Keratinocyte (primary cell): ENCODE measurements at regions not wholly inside any gene's neighbourhood (a gene's known extent, or its start where the extent isn't known, plus 50 kb on each side); places are given as distances from the start of the nearest gene placed in this dataset.

ENCODE experiments used
- DNase-seq: peaks from one replicate; pipeline ENCODE4 v3.0.0-alpha.2; 2011; ENCODE audit warnings: low read depth, missing footprints, low spot score
- FAIRE-seq: peaks from 2 replicates; lab custom pipeline; 2011; peaks lifted over from hg19 to GRCh38; lab: Jason Lieb, UNC
- H2AFZ ChIP-seq: 2 replicates; pipeline ENCODE4 v1.6.0; 2012; ENCODE audit warnings: low read length, control low read depth, inconsistent platforms; ENCODE audit not compliant: control insufficient read depth
- H3K27ac ChIP-seq: 2 replicates; pipeline ENCODE4 v1.5.1; 2011; ENCODE audit warnings: low read length; ENCODE audit not compliant: control insufficient read depth, insufficient read depth
- H3K27me3 ChIP-seq: 3 replicates; pipeline ENCODE4 v1.6.0; 2011; ENCODE audit warnings: low read length; ENCODE audit not compliant: control insufficient read depth, insufficient read depth; ENCODE audit errors: extremely low read depth
- H3K36me3 ChIP-seq, 2 experiments: 2 replicates in 1 of 2; 3 replicates in 1 of 2; pipeline ENCODE4 v1.5.1; 2011; ENCODE audit warnings: low read length in 2 of 2, mild to moderate bottlenecking in 1 of 2; ENCODE audit not compliant: control insufficient read depth in 2 of 2, insufficient read depth in 2 of 2; ENCODE audit errors: extremely low read depth in 1 of 2
- H3K4me1 ChIP-seq: 3 replicates; pipeline ENCODE4 v1.5.1; 2011; ENCODE audit warnings: low read length; ENCODE audit not compliant: control insufficient read depth, insufficient read depth; ENCODE audit errors: extremely low read depth
- H3K4me2 ChIP-seq: 3 replicates; pipeline ENCODE4 v1.6.0; 2011; ENCODE audit warnings: low read depth, low read length; ENCODE audit not compliant: control insufficient read depth, insufficient read depth; ENCODE audit errors: extremely low read depth
- H3K4me3 ChIP-seq, 3 experiments: fragments of 200-600 bp in 1 of 3; sonication (generic) in 1 of 3; 2 replicates in 2 of 3; 3 replicates in 1 of 3; pipeline ENCODE4 v1.5.1; 2011 to 2016; ENCODE audit warnings: low read length in 3 of 3, mild to moderate bottlenecking in 3 of 3, control low read depth in 2 of 3, inconsistent platforms in 1 of 3, low read depth in 1 of 3, mixed read lengths in 1 of 3, mixed run types in 1 of 3, moderate library complexity in 1 of 3; ENCODE audit not compliant: control insufficient read depth in 2 of 3, insufficient read depth in 2 of 3; ENCODE audit errors: extremely low read depth in 1 of 3
- H3K79me2 ChIP-seq: 2 replicates; pipeline ENCODE4 v1.6.0; 2012; ENCODE audit warnings: low read length; ENCODE audit not compliant: control insufficient read depth, insufficient read depth
- H3K9ac ChIP-seq: 3 replicates; pipeline ENCODE4 v1.6.0; 2011; ENCODE audit warnings: low read length; ENCODE audit not compliant: control insufficient read depth, insufficient read depth; ENCODE audit errors: extremely low read depth
- H3K9me1 ChIP-seq: 3 replicates; pipeline ENCODE4 v1.6.0; 2011; ENCODE audit warnings: low read length; ENCODE audit not compliant: control insufficient read depth, insufficient read depth; ENCODE audit errors: extremely low read depth
- H3K9me3 ChIP-seq: 2 replicates; pipeline ENCODE4 v1.5.1; 2012; ENCODE audit warnings: low read depth, low read length; ENCODE audit not compliant: control insufficient read depth
- H4K20me1 ChIP-seq: 3 replicates; pipeline ENCODE4 v1.6.0; 2011; ENCODE audit warnings: low read length; ENCODE audit not compliant: control insufficient read depth, insufficient read depth; ENCODE audit errors: extremely low read depth
- CTCF ChIP-seq, 3 experiments: IDR thresholded peaks in 1 of 3; conservative IDR thresholded peaks in 1 of 3; optimal IDR thresholded peaks in 1 of 3; 2 replicates in 2 of 3; 3 replicates in 1 of 3; pipeline versions ENCODE3 to v1.5.1; 2011; ENCODE audit warnings: low read length in 3 of 3, mild to moderate bottlenecking in 3 of 3, moderate library complexity in 2 of 3, control low read depth in 1 of 3, inconsistent platforms in 1 of 3; ENCODE audit not compliant: insufficient read depth in 2 of 3; ENCODE audit errors: extremely low read depth in 1 of 3
- EZH2 ChIP-seq: IDR thresholded peaks from one replicate; pipeline ENCODE4 v1.6.1; 2012; ENCODE audit warnings: inconsistent platforms, mild to moderate bottlenecking, low read length, moderate library complexity
- dilution Hi-C: fragments of 300-500 bp; cut with MboI; formaldehyde crosslinking; loops from one replicate; pipeline ENCODE4 v1.7.0; 2020; ENCODE audit warnings: low sequenced_read_pairs; ENCODE audit not compliant: extremely low pct_ligation_motif_present

DNA sequence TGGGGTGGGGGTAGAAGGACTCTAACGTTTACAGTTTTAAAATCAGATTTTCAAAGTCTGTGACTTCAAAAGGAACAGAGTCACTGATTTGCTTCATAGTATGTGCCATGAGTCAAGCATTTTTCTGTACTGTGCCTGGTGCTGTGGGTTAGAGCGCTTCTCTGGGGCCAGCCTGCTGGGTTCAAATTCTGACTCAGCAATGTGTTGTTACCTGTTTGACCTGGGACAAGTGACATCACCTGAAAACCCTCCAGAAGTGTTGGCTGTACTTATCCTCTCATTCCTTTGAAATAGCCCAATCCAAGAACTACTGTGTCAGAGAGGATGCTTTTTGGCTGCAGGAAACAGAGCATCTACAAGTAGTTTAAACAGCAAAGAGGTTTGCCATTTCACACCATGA is 101.7 kb downstream of the LSM3 start:
- Histone ChIP-seq H3K4me2 (peak overlapping the region; percentile 14), H3K4me1 (peaks cover 13% of the 10 kb centered on the region), H4K20me1 (no peaks in the 10 kb centered on the region), H2AFZ (no peak overlapping the region), H3K9me3 (no peaks in the 10 kb centered on the region), H3K27ac (no peak overlapping the region), H3K4me3 (no peak overlapping the region), H3K9ac (no peak overlapping the region), H3K79me2 (no peaks in the 10 kb centered on the region), H3K27me3 (no peaks in the 10 kb centered on the region), H3K9me1 (no peaks in the 10 kb centered on the region), H3K36me3 (no peaks in the 10 kb centered on the region)
- TF ChIP-seq CTCF (optimal IDR thresholded peaks at IDR 0.05 in 1 of 3, IDR thresholded peaks at IDR 0.05 in 1 of 3, conservative IDR thresholded peaks at IDR 0.05 in 1 of 3; ENCODE audit: extremely low read depth in 1 of 3, insufficient read depth in 2 of 3, low read length in 3 of 3): no peak
- no peak for TF ChIP-seq EZH2
- dilution Hi-C loops: no loop called here
- DNase-seq: no peak
- FAIRE-seq: peak; percentile 74

DNA sequence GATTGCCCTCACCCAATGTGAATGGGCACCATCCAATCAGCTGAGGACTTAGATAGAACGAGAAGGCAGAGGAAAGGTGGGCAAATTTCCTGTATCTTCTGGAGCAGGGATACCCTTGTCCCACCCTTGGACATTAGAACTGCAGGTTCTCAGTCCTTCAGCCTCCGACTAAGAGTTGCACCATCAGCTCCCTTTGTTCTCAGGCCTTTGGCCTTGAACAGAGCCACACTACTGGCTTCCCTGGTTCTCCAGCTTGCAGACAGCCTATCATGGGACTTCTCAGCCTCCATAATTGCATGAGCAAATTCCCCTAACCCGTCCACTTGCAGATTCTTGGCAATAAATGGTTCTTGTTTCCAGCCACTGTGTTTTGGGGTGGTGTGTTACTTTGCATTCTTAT is 102.4 kb downstream of the LSM3 start:
- no peaks in the 10 kb centered on the region for H3K36me3 ChIP-seq
- no peaks in the 10 kb centered on the region for H3K27me3 ChIP-seq
- no peak overlapping the region for H3K27ac ChIP-seq
- no peaks in the 10 kb centered on the region for H3K9me3 ChIP-seq
- peaks cover 13% of the 10 kb centered on the region for H3K4me1 ChIP-seq
- no peaks in the 10 kb centered on the region for H4K20me1 ChIP-seq
- no peaks in the 10 kb centered on the region for H3K79me2 ChIP-seq
- no peak overlapping the region for H3K4me3 ChIP-seq
- no peak overlapping the region for H3K9ac ChIP-seq
- H3K9me1 ChIP-seq: no peaks in the 10 kb centered on the region
- dilution Hi-C loops: no loop called here
- TF ChIP-seq CTCF (optimal IDR thresholded peaks at IDR 0.05 in 1 of 3, IDR thresholded peaks at IDR 0.05 in 1 of 3, conservative IDR thresholded peaks at IDR 0.05 in 1 of 3; ENCODE audit: extremely low read depth in 1 of 3, insufficient read depth in 2 of 3, low read length in 3 of 3): no peak
- TF ChIP-seq EZH2: no peak
- no peak overlapping the region for H2AFZ ChIP-seq
- FAIRE-seq: no peak
- H3K4me2 ChIP-seq: no peak overlapping the region
- DNase-seq: no peak
